ENCODE measurements at regions not wholly inside any gene's neighbourhood (a gene's known extent, or its start where the extent isn't known, plus 50 kb on each side); places are given as distances from the start of the nearest gene placed in this dataset.

GRCh38 chr6:139706912-139707311 lies 332.5 kb upstream of the CITED2 start:
- no peak for TF ChIP-seq CTCF (IDR thresholded peaks at IDR 0.05)
- DNase-seq (ENCODE audit: low spot score) (no peak), ATAC-seq (ENCODE audit: low FRiP score) (no peak)

- no peak for ATAC-seq (ENCODE audit: low FRiP score)
- no peak for TF ChIP-seq CTCF (IDR thresholded peaks at IDR 0.05)
Observed at GRCh38 chr6:139705284-139705683, 330.8 kb upstream of the CITED2 start.

GRCh38 chr6:139703780-139704179 lies 329.3 kb upstream of the CITED2 start:
- ATAC-seq (ENCODE audit: low FRiP score) (no peak), DNase-seq (ENCODE audit: low spot score) (no peak)
- no peak for TF ChIP-seq CTCF (IDR thresholded peaks at IDR 0.05)

More at GRCh38 chr6:139705284-139705683, 330.8 kb upstream of the CITED2 start:
- no peak for DNase-seq (ENCODE audit: low spot score)

GRCh38 chr6:139702706-139703105 lies 328.3 kb upstream of the CITED2 start:
- DNase-seq (ENCODE audit: low spot score) (no peak), ATAC-seq (ENCODE audit: low FRiP score) (no peak)
- TF ChIP-seq CTCF (IDR thresholded peaks at IDR 0.05): no peak

GRCh38 chr6:139701695-139702094 lies 327.2 kb upstream of the CITED2 start:
- no peak for DNase-seq (ENCODE audit: low spot score)
- no peak for TF ChIP-seq CTCF (IDR thresholded peaks at IDR 0.05)
- no peak for ATAC-seq (ENCODE audit: low FRiP score)

GRCh38 chr6:139701003-139701402 lies 326.6 kb upstream of the CITED2 start:
- no peak for DNase-seq (ENCODE audit: low spot score)
- TF ChIP-seq CTCF (IDR thresholded peaks at IDR 0.05): no peak
- no peak for ATAC-seq (ENCODE audit: low FRiP score)

GRCh38 chr6:139699911-139700310 lies 325.5 kb upstream of the CITED2 start:
- DNase-seq (ENCODE audit: low spot score): no peak
- ATAC-seq (ENCODE audit: low FRiP score): no peak
- no peak for TF ChIP-seq CTCF (IDR thresholded peaks at IDR 0.05)
